D341Med (cell line): ENCODE measurements at regions not wholly inside any gene's neighbourhood (a gene's known extent, or its start where the extent isn't known, plus 50 kb on each side); places are given as distances from the start of the nearest gene placed in this dataset.
"Not testable (repeated sequence)": the region's sequence is repeated elsewhere in the genome, so short reads cannot be mapped to it uniquely, and the experiment has no call there.

Source experiments
- DNase-seq: peaks from one replicate; pipeline ENCODE4 v3.0.0; 2012; ENCODE audit warnings: low spot score

- no peak for DNase-seq
Measured at GRCh38 chr5:72760259-72760658, 56.2 kb upstream of the TNPO1 start.

GRCh38 chr5:72752909-72753308, 63.6 kb upstream of the TNPO1 start:
- DNase-seq, result peak; percentile 44

- peak; percentile 35 for DNase-seq
Measured at GRCh38 chr5:72749362-72749997, 67.0 kb upstream of the TNPO1 start.

- DNase-seq, result no peak
Measured at GRCh38 chr5:72747826-72748225, 68.6 kb upstream of the TNPO1 start.

- no peak for DNase-seq
Measured at GRCh38 chr5:72746736-72747135, 69.7 kb upstream of the TNPO1 start.

GRCh38 chr5:72744136-72744535, 72.3 kb upstream of the TNPO1 start:
- no peak for DNase-seq

GRCh38 chr5:72741805-72742204, 74.7 kb upstream of the TNPO1 start:
- DNase-seq, result no peak

- no peak for DNase-seq
Measured at GRCh38 chr5:72733810-72734209, 82.7 kb upstream of the TNPO1 start.

- no peak for DNase-seq
Measured at GRCh38 chr5:72723581-72723980, 92.9 kb upstream of the TNPO1 start.

- peak; percentile 50 for DNase-seq
Measured at GRCh38 chr5:72722792-72723452, 93.5 kb upstream of the TNPO1 start.

- DNase-seq, result no peak
Measured at GRCh38 chr5:72721844-72722243, 94.6 kb upstream of the TNPO1 start.

GRCh38 chr5:72720205-72720604, 96.3 kb upstream of the TNPO1 start:
- no peak for DNase-seq

- DNase-seq, result no peak
Measured at GRCh38 chr5:72711351-72711750, 105.1 kb upstream of the TNPO1 start.

GRCh38 chr5:72709341-72709740, 107.1 kb upstream of the TNPO1 start:
- DNase-seq, result no peak

- no peak for DNase-seq
Measured at GRCh38 chr5:72705178-72705577, 111.3 kb upstream of the TNPO1 start.

- DNase-seq, result no peak
Measured at GRCh38 chr5:72703876-72704275, 112.6 kb upstream of the TNPO1 start.

- DNase-seq, result no peak
Measured at GRCh38 chr5:72702881-72703434, 113.5 kb upstream of the TNPO1 start.

GRCh38 chr5:72702105-72702504, 114.4 kb upstream of the TNPO1 start:
- DNase-seq, result not testable (repeated sequence)

- DNase-seq, result no peak
Measured at GRCh38 chr5:72698481-72698880, 118.0 kb upstream of the TNPO1 start.

- no peak for DNase-seq
Measured at GRCh38 chr5:72697622-72698021, 118.8 kb upstream of the TNPO1 start.

- DNase-seq, result no peak
Measured at GRCh38 chr5:72695659-72696058, 120.8 kb upstream of the TNPO1 start.

- no peak for DNase-seq
Measured at GRCh38 chr5:72694856-72695255, 121.6 kb upstream of the TNPO1 start.

GRCh38 chr5:72693546-72694205, 122.8 kb upstream of the TNPO1 start:
- no peak for DNase-seq
